ENCODE measurements at regions not wholly inside any gene's neighbourhood (a gene's known extent, or its start where the extent isn't known, plus 50 kb on each side); places are given as distances from the start of the nearest gene placed in this dataset.

- DNase-seq (ENCODE audit: insufficient read length, low spot score) = no peak
- no peak for FAIRE-seq
- TF ChIP-seq POLR2A (IDR thresholded peaks at IDR 0.05; ENCODE audit: low read depth, low read length) = no peak
Observed at GRCh38 chr16:6940968-6941367, 391.7 kb upstream of the RBFOX1 start.

- no peak for FAIRE-seq
Observed at GRCh38 chr16:6937641-6938040, 395.0 kb upstream of the RBFOX1 start.

GRCh38 chr16:6932871-6933385 lies 399.7 kb upstream of the RBFOX1 start:
- no peak for TF ChIP-seq POLR2A (IDR thresholded peaks at IDR 0.05; ENCODE audit: low read depth, low read length)
- DNase-seq (ENCODE audit: insufficient read length, low spot score) (no peak), FAIRE-seq (no peak)

More at GRCh38 chr16:6937641-6938040, 395.0 kb upstream of the RBFOX1 start:
- DNase-seq (ENCODE audit: insufficient read length, low spot score) = no peak
- no peak for TF ChIP-seq POLR2A (IDR thresholded peaks at IDR 0.05; ENCODE audit: low read depth, low read length)

GRCh38 chr16:6929868-6930267 lies 402.8 kb upstream of the RBFOX1 start:
- no peak for FAIRE-seq
- DNase-seq (ENCODE audit: insufficient read length, low spot score) = no peak
- no peak for TF ChIP-seq POLR2A (IDR thresholded peaks at IDR 0.05; ENCODE audit: low read depth, low read length)

GRCh38 chr16:6926762-6927161 lies 405.9 kb upstream of the RBFOX1 start:
- no peak for TF ChIP-seq POLR2A (IDR thresholded peaks at IDR 0.05; ENCODE audit: low read depth, low read length)
- FAIRE-seq (no peak), DNase-seq (ENCODE audit: insufficient read length, low spot score) (no peak)

GRCh38 chr16:6926341-6926740 lies 406.3 kb upstream of the RBFOX1 start:
- FAIRE-seq (no peak), DNase-seq (ENCODE audit: insufficient read length, low spot score) (no peak)
- TF ChIP-seq POLR2A (IDR thresholded peaks at IDR 0.05; ENCODE audit: low read depth, low read length) = no peak

- DNase-seq (ENCODE audit: insufficient read length, low spot score) (no peak), FAIRE-seq (no peak)
- TF ChIP-seq POLR2A (IDR thresholded peaks at IDR 0.05; ENCODE audit: low read depth, low read length) = no peak
Observed at GRCh38 chr16:6918646-6919045, 414.0 kb upstream of the RBFOX1 start.

- TF ChIP-seq POLR2A (IDR thresholded peaks at IDR 0.05; ENCODE audit: low read depth, low read length) = no peak
- FAIRE-seq = no peak
- no peak for DNase-seq (ENCODE audit: insufficient read length, low spot score)
Observed at GRCh38 chr16:6916946-6917345, 415.7 kb upstream of the RBFOX1 start.

- DNase-seq (ENCODE audit: insufficient read length, low spot score) (no peak), FAIRE-seq (no peak)
- no peak for TF ChIP-seq POLR2A (IDR thresholded peaks at IDR 0.05; ENCODE audit: low read depth, low read length)
Observed at GRCh38 chr16:6913566-6913965, 419.1 kb upstream of the RBFOX1 start.

GRCh38 chr16:6910301-6910700 lies 422.3 kb upstream of the RBFOX1 start:
- no peak for TF ChIP-seq POLR2A (IDR thresholded peaks at IDR 0.05; ENCODE audit: low read depth, low read length)
- no peak for DNase-seq (ENCODE audit: insufficient read length, low spot score)
- FAIRE-seq = no peak

GRCh38 chr16:6905601-6906000 lies 427.0 kb upstream of the RBFOX1 start:
- DNase-seq (ENCODE audit: insufficient read length, low spot score) (no peak), FAIRE-seq (no peak)
- TF ChIP-seq POLR2A (IDR thresholded peaks at IDR 0.05; ENCODE audit: low read depth, low read length) = no peak

GRCh38 chr16:6903671-6904070 lies 429.0 kb upstream of the RBFOX1 start:
- no peak for FAIRE-seq
- no peak for TF ChIP-seq POLR2A (IDR thresholded peaks at IDR 0.05; ENCODE audit: low read depth, low read length)
- DNase-seq (ENCODE audit: insufficient read length, low spot score) = no peak

- no peak for FAIRE-seq
- no peak for DNase-seq (ENCODE audit: insufficient read length, low spot score)
- TF ChIP-seq POLR2A (IDR thresholded peaks at IDR 0.05; ENCODE audit: low read depth, low read length) = no peak
Observed at GRCh38 chr16:6898896-6899295, 433.7 kb upstream of the RBFOX1 start.

- no peak for TF ChIP-seq POLR2A (IDR thresholded peaks at IDR 0.05; ENCODE audit: low read depth, low read length)
- FAIRE-seq (no peak), DNase-seq (ENCODE audit: insufficient read length, low spot score) (no peak)
Observed at GRCh38 chr16:6897876-6898485, 434.7 kb upstream of the RBFOX1 start.

GRCh38 chr16:6892966-6893365 lies 439.7 kb upstream of the RBFOX1 start:
- DNase-seq (ENCODE audit: insufficient read length, low spot score) (no peak), FAIRE-seq (no peak)
- TF ChIP-seq POLR2A (IDR thresholded peaks at IDR 0.05; ENCODE audit: low read depth, low read length) = no peak

GRCh38 chr16:6891496-6891895 lies 441.1 kb upstream of the RBFOX1 start:
- FAIRE-seq (no peak), DNase-seq (ENCODE audit: insufficient read length, low spot score) (no peak)
- TF ChIP-seq POLR2A (IDR thresholded peaks at IDR 0.05; ENCODE audit: low read depth, low read length) = no peak

Measured in H54 (cell line).